Astrocyte (in vitro differentiated cells and primary cell): ENCODE measurements at regions not wholly inside any gene's neighbourhood (a gene's known extent, or its start where the extent isn't known, plus 50 kb on each side); places are given as distances from the start of the nearest gene placed in this dataset.

Source experiments
- EZH2 ChIP-seq: IDR thresholded peaks from 2 replicates; pipeline ENCODE4 v1.6.1; 2012; ENCODE audit warnings: mild to moderate bottlenecking, low read length, inconsistent platforms; ENCODE audit not compliant: insufficient read depth
- TF ChIP-seq, protein P1 (sequence below): IDR thresholded peaks from 2 replicates; pipeline ENCODE4 v1.5.1; 2011; ENCODE audit warnings: low read depth, mild to moderate bottlenecking, inconsistent platforms, low read length, moderate library complexity; ENCODE audit not compliant: insufficient read depth

GRCh38 chr3:76300746-76301145 is 515.4 kb upstream of the ZNF717 start:
- TF ChIP-seq, protein P1, sequence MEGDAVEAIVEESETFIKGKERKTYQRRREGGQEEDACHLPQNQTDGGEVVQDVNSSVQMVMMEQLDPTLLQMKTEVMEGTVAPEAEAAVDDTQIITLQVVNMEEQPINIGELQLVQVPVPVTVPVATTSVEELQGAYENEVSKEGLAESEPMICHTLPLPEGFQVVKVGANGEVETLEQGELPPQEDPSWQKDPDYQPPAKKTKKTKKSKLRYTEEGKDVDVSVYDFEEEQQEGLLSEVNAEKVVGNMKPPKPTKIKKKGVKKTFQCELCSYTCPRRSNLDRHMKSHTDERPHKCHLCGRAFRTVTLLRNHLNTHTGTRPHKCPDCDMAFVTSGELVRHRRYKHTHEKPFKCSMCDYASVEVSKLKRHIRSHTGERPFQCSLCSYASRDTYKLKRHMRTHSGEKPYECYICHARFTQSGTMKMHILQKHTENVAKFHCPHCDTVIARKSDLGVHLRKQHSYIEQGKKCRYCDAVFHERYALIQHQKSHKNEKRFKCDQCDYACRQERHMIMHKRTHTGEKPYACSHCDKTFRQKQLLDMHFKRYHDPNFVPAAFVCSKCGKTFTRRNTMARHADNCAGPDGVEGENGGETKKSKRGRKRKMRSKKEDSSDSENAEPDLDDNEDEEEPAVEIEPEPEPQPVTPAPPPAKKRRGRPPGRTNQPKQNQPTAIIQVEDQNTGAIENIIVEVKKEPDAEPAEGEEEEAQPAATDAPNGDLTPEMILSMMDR, result no peak
- TF ChIP-seq EZH2, result no peak
